ENCODE measurements at regions not wholly inside any gene's neighbourhood (a gene's known extent, or its start where the extent isn't known, plus 50 kb on each side); places are given as distances from the start of the nearest gene placed in this dataset.

DNA sequence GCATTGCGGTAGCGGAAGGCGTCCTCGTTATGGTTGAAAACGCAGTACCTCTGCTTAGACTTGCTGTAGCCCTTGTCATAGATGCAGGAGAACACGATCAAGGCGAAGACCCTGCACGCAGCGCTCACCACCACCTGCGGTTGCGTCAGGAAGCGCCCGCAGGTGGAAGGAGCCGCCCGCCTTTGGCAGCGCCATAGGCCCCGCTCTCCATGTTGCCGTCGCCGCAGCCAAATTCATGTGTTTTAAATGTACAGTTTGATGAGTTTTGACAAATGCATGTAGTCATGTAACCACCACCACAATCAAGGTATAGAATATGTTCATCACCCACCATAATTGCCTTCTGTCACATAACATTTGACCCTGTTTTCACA, 84.9 kb upstream of the CEP78 start:
- DNase-seq (ENCODE audit: low spot score in 2 of 2) = no peak
- intact Hi-C loops (cut with DNase I; ENCODE audit: low total_unique reads) = no loop called here
- TF ChIP-seq, protein P1, sequence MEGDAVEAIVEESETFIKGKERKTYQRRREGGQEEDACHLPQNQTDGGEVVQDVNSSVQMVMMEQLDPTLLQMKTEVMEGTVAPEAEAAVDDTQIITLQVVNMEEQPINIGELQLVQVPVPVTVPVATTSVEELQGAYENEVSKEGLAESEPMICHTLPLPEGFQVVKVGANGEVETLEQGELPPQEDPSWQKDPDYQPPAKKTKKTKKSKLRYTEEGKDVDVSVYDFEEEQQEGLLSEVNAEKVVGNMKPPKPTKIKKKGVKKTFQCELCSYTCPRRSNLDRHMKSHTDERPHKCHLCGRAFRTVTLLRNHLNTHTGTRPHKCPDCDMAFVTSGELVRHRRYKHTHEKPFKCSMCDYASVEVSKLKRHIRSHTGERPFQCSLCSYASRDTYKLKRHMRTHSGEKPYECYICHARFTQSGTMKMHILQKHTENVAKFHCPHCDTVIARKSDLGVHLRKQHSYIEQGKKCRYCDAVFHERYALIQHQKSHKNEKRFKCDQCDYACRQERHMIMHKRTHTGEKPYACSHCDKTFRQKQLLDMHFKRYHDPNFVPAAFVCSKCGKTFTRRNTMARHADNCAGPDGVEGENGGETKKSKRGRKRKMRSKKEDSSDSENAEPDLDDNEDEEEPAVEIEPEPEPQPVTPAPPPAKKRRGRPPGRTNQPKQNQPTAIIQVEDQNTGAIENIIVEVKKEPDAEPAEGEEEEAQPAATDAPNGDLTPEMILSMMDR (IDR thresholded peaks at IDR 0.05) = no peak
- TF ChIP-seq POLR2A (IDR thresholded peaks at IDR 0.05) = no peak
- 97 to 98% methylated on average over 20 of the region's 20 CpGs for WGBS, 2 donors
- no peak overlapping the region for H3K4me3 ChIP-seq (ENCODE audit: low read depth, poor library complexity, severe bottlenecking)

DNA sequence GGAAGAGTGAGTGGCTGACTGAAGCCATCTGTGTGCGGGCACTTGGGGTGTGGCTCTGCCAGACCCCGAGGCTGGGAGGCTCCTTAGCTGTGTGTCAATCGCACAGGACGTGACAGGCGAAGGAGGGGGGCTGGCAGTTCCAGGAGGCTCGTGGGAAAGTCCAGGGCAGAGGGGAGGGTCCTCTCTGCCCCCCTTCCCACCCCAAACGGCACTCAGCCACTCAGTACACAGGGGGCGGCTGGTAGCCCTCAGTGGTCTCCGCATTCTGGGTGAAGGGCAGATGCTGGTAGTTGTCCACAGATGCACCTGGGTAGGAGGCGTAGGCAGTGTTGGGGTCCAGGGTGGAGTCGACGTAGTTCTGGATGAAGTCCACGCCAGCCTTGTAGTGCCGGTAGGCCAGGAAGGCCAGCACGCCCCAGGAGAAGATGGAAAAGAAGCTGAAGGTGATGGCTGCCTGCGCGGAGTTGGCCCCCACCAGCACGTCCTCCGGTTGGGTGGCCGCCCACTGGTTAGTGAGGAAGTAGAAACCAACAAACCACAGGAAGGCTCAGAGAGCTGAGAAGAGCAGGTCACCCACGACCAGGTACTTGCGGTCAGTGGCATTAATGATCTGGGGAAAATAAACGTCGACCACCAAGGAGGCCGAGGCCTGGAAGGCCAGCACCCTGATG, 85.4 kb upstream of the CEP78 start:
- intact Hi-C loops (cut with DNase I; ENCODE audit: low total_unique reads) = no loop called here
- no peak for DNase-seq (ENCODE audit: low spot score in 2 of 2)
- 88 to 90% methylated on average over 25 of the region's 25 CpGs for WGBS, 2 donors
- TF ChIP-seq, protein P1 (IDR thresholded peaks at IDR 0.05) = no peak
- no peak for TF ChIP-seq POLR2A (IDR thresholded peaks at IDR 0.05)
- H3K4me3 ChIP-seq (ENCODE audit: low read depth, poor library complexity, severe bottlenecking) = no peak overlapping the region

DNA sequence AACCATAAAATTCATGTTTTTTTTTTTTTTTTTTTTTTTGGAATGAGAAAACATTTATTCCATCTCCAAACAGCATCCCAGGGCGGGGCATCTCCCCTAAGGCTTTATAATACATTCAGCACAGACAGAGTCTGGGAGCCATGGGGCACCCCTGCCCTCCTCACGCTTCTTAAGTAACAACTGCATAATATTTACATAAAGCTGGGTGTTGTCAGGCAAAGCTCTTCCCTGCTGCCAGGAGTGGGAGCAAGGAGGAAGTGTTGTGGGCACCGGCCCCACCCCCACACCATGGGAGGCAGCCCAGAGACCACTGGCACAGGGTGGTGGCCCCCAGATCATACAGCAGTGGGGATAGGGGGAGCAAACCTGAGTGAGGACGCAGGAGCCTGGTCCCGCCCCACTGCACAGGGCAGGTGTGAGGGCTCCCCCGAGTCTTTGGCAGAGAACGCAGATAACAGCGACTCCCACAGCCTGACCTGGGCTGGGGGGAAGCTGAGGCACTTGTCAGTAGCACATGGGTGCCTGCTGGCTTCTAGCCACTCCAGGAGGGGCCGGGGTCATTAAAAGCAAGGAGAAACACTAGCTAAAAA, 86.1 kb upstream of the CEP78 start:
- no peak for DNase-seq (ENCODE audit: low spot score in 2 of 2)
- intact Hi-C loops (cut with DNase I; ENCODE audit: low total_unique reads) = no loop called here
- no peak overlapping the region for H3K4me3 ChIP-seq (ENCODE audit: low read depth, poor library complexity, severe bottlenecking)
- WGBS, 2 donors = 78 to 81% methylated on average over 8 to 9 of the region's 9 CpGs
- TF ChIP-seq, protein P1 (IDR thresholded peaks at IDR 0.05) = no peak
- no peak for TF ChIP-seq POLR2A (IDR thresholded peaks at IDR 0.05)

DNA sequence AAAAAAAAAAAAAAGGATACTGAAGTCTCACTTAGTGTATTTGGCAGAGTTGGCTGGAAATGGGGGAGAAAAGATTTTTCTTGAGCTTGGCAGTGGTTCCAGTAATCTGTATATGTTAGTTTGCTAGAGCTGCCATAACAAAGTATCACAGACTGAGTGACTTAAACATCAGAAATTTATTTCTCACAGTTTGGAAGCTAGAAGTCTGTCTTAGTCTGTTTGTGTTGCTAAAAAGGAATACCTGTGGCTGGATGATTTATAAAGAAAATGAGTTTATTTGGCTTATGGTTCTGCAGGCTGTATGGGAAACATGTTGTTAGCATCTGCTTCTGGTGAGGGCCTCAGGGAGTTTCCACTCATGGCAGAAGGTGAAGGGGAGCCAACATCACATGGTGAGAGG, 89.6 kb upstream of the CEP78 start:
- TF ChIP-seq POLR2A (IDR thresholded peaks at IDR 0.05) = no peak
- TF ChIP-seq, protein P1 (IDR thresholded peaks at IDR 0.05) = no peak
- DNase-seq (ENCODE audit: low spot score in 2 of 2) = no peak
- intact Hi-C loops (cut with DNase I; ENCODE audit: low total_unique reads) = no loop called here
- H3K4me3 ChIP-seq (ENCODE audit: low read depth, poor library complexity, severe bottlenecking) = no peak overlapping the region

DNA sequence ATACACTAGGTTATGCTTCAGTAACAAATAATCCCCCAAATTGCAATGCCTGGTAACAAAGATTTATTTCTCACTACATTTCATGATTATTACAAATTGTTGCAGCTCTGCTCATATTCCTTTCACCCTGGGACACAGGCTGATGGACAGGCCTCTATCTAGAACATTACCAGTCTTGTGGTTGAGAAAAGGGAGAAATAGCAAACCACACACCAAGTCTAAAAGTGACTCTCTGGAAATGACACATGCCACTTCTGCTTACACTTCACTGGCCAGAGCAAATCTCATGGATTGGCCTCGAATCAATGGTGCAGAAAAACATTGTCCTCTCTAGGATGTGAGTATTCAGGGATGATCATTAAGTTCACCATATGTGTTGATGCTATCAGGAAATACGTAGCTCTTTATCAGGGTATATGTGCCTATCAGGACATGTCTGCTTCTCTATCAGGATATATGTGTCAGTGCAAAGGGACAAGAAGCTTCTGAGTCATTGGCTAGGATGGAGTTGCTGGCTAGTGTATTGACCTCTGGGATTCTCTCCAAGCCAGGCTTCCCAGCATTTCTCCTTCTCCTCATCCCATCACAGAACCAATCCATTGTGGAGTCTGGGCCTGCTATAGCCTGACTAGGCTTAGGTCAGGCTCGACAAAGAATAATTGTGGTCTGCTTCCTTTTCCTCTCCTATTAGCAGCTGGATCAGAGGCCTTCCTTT, 91.1 kb upstream of the CEP78 start:
- no peak overlapping the region for H3K4me3 ChIP-seq (ENCODE audit: low read depth, poor library complexity, severe bottlenecking)
- intact Hi-C loops (cut with DNase I; ENCODE audit: low total_unique reads) = no loop called here
- WGBS, 2 donors = 56 to 57% methylated on average over 3 of the region's 3 CpGs
- DNase-seq (ENCODE audit: low spot score in 2 of 2) = no peak
- no peak for TF ChIP-seq POLR2A (IDR thresholded peaks at IDR 0.05)
- TF ChIP-seq, protein P1 (IDR thresholded peaks at IDR 0.05) = no peak

Data from lower leg skin (tissue), 4 donors.